H1 (cell line): ENCODE measurements at regions not wholly inside any gene's neighbourhood (a gene's known extent, or its start where the extent isn't known, plus 50 kb on each side); places are given as distances from the start of the nearest gene placed in this dataset.

Source experiments
- CHD1 ChIP-seq: IDR thresholded peaks from 2 replicates; pipeline ENCODE4 v1.6.1; 2012; ENCODE audit warnings: low read depth, low read length, improper control_type of control experiment

GRCh38 chr7:22909917-22910316 lies 87.3 kb upstream of the TOMM7 start (continued):
- no peak for TF ChIP-seq CHD1
- TF ChIP-seq, all 59 proteins: peak for 0
